Fibroblast of villous mesenchyme (primary cell): ENCODE measurements at regions not wholly inside any gene's neighbourhood (a gene's known extent, or its start where the extent isn't known, plus 50 kb on each side); places are given as distances from the start of the nearest gene placed in this dataset.

Experiments
- DNase-seq: peaks from one replicate; pipeline ENCODE4 v3.0.0-alpha.2; 2010; ENCODE audit warnings: low read depth
- H3K4me3 ChIP-seq: 2 replicates; pipeline ENCODE4 v1.5.1; 2011; ENCODE audit warnings: low read depth, mild to moderate bottlenecking, low read length
- CTCF ChIP-seq: IDR thresholded peaks from 2 replicates; pipeline ENCODE4 v1.5.1; 2012; ENCODE audit warnings: low read depth, mild to moderate bottlenecking, low read length; ENCODE audit not compliant: insufficient read depth

DNA sequence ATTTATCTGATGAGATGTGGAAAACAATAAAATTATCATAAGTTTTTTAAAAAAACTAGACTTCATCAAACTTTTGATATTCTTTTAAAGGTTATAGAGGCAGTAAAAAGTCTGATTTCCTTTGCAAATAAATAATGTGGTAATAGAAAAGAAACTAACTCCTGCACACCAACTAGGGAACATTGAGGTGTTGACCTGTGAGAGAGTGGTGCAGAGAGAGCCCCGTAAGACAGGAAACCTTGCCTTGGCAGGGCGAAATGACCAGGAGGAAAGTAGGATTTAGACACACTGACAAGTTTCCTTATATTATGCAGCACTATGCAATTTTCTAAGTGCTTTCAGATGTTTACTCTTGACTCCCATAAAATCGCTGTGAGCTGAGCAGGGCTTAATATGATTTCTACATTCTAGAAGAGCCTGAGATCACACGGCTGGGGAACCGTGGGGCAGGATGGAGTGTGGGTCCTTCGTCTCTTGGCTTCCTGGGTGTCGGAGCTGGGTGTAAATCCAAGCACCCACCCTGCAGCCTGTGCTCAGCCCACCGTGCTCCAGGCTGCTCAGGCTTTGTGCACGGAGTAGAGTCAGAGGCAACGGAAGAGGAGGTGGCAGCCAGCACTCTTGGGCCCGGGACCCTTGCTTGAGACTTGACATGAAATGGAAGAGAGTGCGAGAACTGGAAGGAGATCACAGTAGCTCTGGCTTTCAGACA lies 61.3 kb upstream of the FOXQ1 start:
- peak; percentile 83 for DNase-seq
- no peak for TF ChIP-seq CTCF
- peak overlapping the region; percentile 44 for H3K4me3 ChIP-seq

GRCh38 chr6:1247894-1248293 lies 64.0 kb upstream of the FOXQ1 start:
- DNase-seq: no peak
- H3K4me3 ChIP-seq: no peak overlapping the region
- no peak for TF ChIP-seq CTCF

DNA sequence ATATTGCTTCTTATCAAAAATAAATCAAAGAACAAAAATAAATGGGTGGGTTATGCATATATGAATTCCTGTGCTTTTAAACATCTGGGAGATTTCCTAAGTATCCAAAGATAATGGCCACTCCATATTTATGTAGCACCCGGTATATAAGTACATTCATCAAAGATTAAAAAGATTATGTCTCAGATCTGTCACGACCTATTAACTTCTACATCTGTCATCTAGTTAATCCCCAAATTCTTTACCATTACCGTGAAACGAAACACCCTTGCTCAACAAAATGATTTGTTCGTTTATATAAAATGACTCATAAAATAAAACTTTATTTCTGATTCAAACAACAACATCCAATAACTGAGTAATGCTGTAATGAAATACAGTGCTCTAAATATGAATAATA lies 64.8 kb upstream of the FOXQ1 start:
- no peak for TF ChIP-seq CTCF
- no peak for DNase-seq
- H3K4me3 ChIP-seq: no peak overlapping the region

DNA sequence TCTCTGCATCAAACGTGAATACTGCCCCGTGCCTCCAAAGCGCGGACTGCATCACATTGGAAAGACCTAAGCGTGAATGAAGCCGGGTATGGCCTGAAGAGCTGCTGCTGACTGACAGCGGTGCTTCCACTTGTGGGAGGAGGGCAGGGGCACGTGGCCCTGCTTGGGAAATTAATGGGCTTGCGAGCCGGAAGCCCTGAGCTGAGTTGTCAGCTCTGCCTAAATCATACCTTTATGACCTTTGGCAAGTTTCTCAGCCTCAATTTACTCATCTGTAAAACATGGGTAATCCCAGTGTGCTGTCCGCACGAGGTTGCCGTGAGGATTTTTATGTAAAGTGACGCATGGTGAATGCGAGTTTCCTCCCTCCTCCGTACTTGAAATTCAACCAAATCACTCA lies 67.0 kb upstream of the FOXQ1 start:
- H3K4me3 ChIP-seq: no peak overlapping the region
- peak; percentile 12 for DNase-seq
- no peak for TF ChIP-seq CTCF

- H3K4me3 ChIP-seq: no peak overlapping the region
- no peak for DNase-seq
- TF ChIP-seq CTCF: no peak
Observed at GRCh38 chr6:1244278-1244677, 67.6 kb upstream of the FOXQ1 start.

DNA sequence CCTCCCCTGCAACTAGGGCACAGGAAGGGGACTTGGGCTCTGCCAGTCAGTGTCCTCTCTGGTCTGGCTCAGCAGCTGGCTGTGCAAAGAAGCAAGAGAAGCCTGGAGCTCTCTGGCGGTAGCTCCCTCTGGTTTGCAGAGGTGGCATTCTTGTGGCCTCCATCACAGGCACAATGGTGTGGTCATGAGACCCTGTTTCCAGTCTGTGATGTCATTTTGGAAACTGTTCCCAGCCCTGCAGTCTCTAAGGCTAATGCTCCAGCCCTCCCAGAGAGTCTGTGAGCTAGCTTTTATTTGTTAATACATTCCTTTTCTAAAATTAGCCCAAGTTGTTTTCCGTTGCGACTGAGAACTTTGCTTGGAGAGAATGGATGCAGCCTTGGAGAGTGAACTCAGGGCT lies 69.5 kb upstream of the FOXQ1 start:
- no peak for TF ChIP-seq CTCF
- H3K4me3 ChIP-seq: no peak overlapping the region
- DNase-seq: peak; percentile 53

- no peak for DNase-seq
- TF ChIP-seq CTCF: no peak
- H3K4me3 ChIP-seq: no peak overlapping the region
Observed at GRCh38 chr6:1242021-1242420, 69.9 kb upstream of the FOXQ1 start.
